HepG2 (cell line): ENCODE measurements at regions not wholly inside any gene's neighbourhood (a gene's known extent, or its start where the extent isn't known, plus 50 kb on each side); places are given as distances from the start of the nearest gene placed in this dataset.

Source experiments
- ATAC-seq: fragments of 200-7000 bp; cut with Tn5 transposase; 3 replicates; pipeline ENCODE4 v1.9.1; 2020; ENCODE audit warnings: mild to moderate bottlenecking, moderate library complexity
- BruUV-seq: library from RNA; stranded (reverse); fragments of 400-500 nt; replicated peaks from 2 replicates; lab custom pipeline; 2021; lab: Mats Ljungman, UMichigan
- CTCF ChIA-PET: fragments of 300-600 bp; formaldehyde crosslinking; extraction: SDS; loops from one replicate; lab custom pipeline; 2021; ENCODE audit warnings: low total read pairs, inconsistent platforms, low intra/inter-chr PET ratio; lab: Yijun Ruan, JAX
- POLR2A ChIA-PET: fragments of 350-600 bp; sonication (Branson Sonifier 250); formaldehyde crosslinking; loops from one replicate; lab custom pipeline; 2020; ENCODE audit warnings: antibody characterized with exemption, inconsistent platforms; lab: Yijun Ruan, JAX
- DNase-seq: peaks from one replicate; pipeline ENCODE4 v3.0.0-alpha.2; 2015; ENCODE audit warnings: low spot score
- FAIRE-seq: peaks from 3 replicates; lab custom pipeline; 2011; peaks lifted over from hg19 to GRCh38; lab: Jason Lieb, UNC
- H2AFZ ChIP-seq: one replicate; pipeline ENCODE4 v1.6.1; 2011; ENCODE audit warnings: low read length, inconsistent platforms
- H3K27ac ChIP-seq: fragments of 300-600 bp; 3 replicates; pipeline ENCODE4 v1.8.0; 2011; ENCODE audit warnings: mixed run types, mild to moderate bottlenecking, mixed read lengths, low read length, inconsistent platforms; ENCODE audit not compliant: insufficient read depth; ENCODE audit errors: extremely low read length
- H3K27me3 ChIP-seq, 2 experiments: fragments of 200-600 bp in 1 of 2; 2 replicates in 1 of 2; 3 replicates in 1 of 2; pipeline versions ENCODE4 v1.6.0 to v1.8.0; 2011; ENCODE audit warnings: low read length in 2 of 2, mild to moderate bottlenecking in 2 of 2, moderate library complexity in 2 of 2, inconsistent platforms in 1 of 2; ENCODE audit not compliant: insufficient read depth in 2 of 2, control insufficient read depth in 1 of 2
- H3K36me3 ChIP-seq, 2 experiments: fragments of 200-600 bp in 1 of 2; replicated peaks in 1 of 2; 2 replicates in 1 of 2; 3 replicates in 1 of 2; pipeline versions ENCODE4 v1.5.1 to v1.8.0; 2011; ENCODE audit warnings: low read length in 2 of 2, inconsistent platforms in 1 of 2; ENCODE audit not compliant: insufficient read depth in 2 of 2, control insufficient read depth in 1 of 2
- H3K4me1 ChIP-seq: 2 replicates; pipeline ENCODE4 v1.5.1; 2012; ENCODE audit warnings: low read length, inconsistent platforms; ENCODE audit not compliant: insufficient read depth
- H3K4me2 ChIP-seq: 2 replicates; pipeline ENCODE4 v1.6.0; 2011; ENCODE audit warnings: low read depth, low read length, inconsistent platforms
- H3K4me3 ChIP-seq, 3 experiments: fragments of 200-600 bp in 1 of 3; sonication (generic), shearing (Covaris generic) in 1 of 3; replicated peaks in 1 of 3; 2 replicates each; pipeline ENCODE4 v1.5.1; 2011 to 2016; ENCODE audit warnings: low read length in 3 of 3, inconsistent platforms in 2 of 3, low read depth in 2 of 3, mild to moderate bottlenecking in 2 of 3, control low read depth in 1 of 3, mixed read lengths in 1 of 3; ENCODE audit not compliant: insufficient read depth in 1 of 3
- H3K79me2 ChIP-seq: one replicate; pipeline ENCODE4 v1.6.1; 2011; ENCODE audit warnings: low read length, inconsistent platforms; ENCODE audit not compliant: insufficient read depth
- H3K9ac ChIP-seq: 2 replicates; pipeline ENCODE4 v1.6.0; 2011; ENCODE audit warnings: mild to moderate bottlenecking, low read depth, low read length, inconsistent platforms; ENCODE audit not compliant: insufficient read depth
- H3K9me3 ChIP-seq: 2 replicates; pipeline ENCODE4 v1.5.1; 2012; ENCODE audit warnings: mild to moderate bottlenecking, low read length
- H4K20me1 ChIP-seq: 2 replicates; pipeline ENCODE4 v1.6.0; 2011; ENCODE audit warnings: inconsistent platforms, mild to moderate bottlenecking, low read length, moderate library complexity; ENCODE audit not compliant: insufficient read depth
- CBX1 ChIP-seq: IDR thresholded peaks from one replicate; pipeline ENCODE4 v1.6.1; 2016; ENCODE audit warnings: antibody characterized with exemption, low read depth
- CCAR2 ChIP-seq: fragments of 200-400 bp; formaldehyde crosslinking; optimal IDR thresholded peaks from 2 replicates; pipeline ENCODE3; 2018; ENCODE audit warnings: low read depth, mild to moderate bottlenecking, low read length, moderate library complexity
- FIP1L1 ChIP-seq: fragments of 200-400 bp; formaldehyde crosslinking; IDR thresholded peaks from 2 replicates; pipeline ENCODE4 v1.6.1; 2018; ENCODE audit warnings: low read depth, mild to moderate bottlenecking, low read length, moderate library complexity, borderline replicate concordance; ENCODE audit not compliant: insufficient read depth
- FOXM1 ChIP-seq: sonication (generic); formaldehyde crosslinking; IDR thresholded peaks from 2 replicates; pipeline ENCODE4 v1.5.0; 2020; ENCODE audit warnings: missing genetic modification reagents
- HCFC1 ChIP-seq: fragments of 150-350 bp; IDR thresholded peaks from 2 replicates; pipeline ENCODE4 v1.6.1; 2014; ENCODE audit warnings: low read depth, low read length
- KLF16 ChIP-seq, 2 experiments: sonication (generic) in 1 of 2; formaldehyde crosslinking in 1 of 2; IDR thresholded peaks; 2 replicates each; pipeline versions ENCODE4 v1.6.1 to v1.8.0; 2016 to 2023; ENCODE audit warnings: missing genetic modification reagents in 2 of 2, missing compliant biosample characterization in 1 of 2
- MAZ ChIP-seq, 2 experiments: sonication (generic) in 1 of 2; formaldehyde crosslinking in 1 of 2; IDR thresholded peaks; 2 replicates each; pipeline versions ENCODE4 v1.5.0 to v1.6.1; 2012 to 2020; ENCODE audit warnings: low read depth in 2 of 2, mild to moderate bottlenecking in 2 of 2, borderline replicate concordance in 1 of 2, improper control_type of control experiment in 1 of 2, low read length in 1 of 2, missing genetic modification reagents in 1 of 2, moderate library complexity in 1 of 2
- MEIS2 ChIP-seq: sonication (generic); formaldehyde crosslinking; IDR thresholded peaks from 2 replicates; pipeline ENCODE4 v1.9.0; 2021; ENCODE audit warnings: mild to moderate bottlenecking, missing genetic modification reagents
- MLLT10 ChIP-seq: sonication (generic); formaldehyde crosslinking; IDR thresholded peaks from 2 replicates; pipeline ENCODE4 v1.4.0; 2020; ENCODE audit warnings: missing genetic modification reagents
- MTA1 ChIP-seq: sonication (generic); formaldehyde crosslinking; IDR thresholded peaks from 2 replicates; pipeline ENCODE4 v1.4.0; 2020; ENCODE audit warnings: missing genetic modification reagents, mild to moderate bottlenecking, borderline replicate concordance
- PCBP2 ChIP-seq: fragments of 200-400 bp; formaldehyde crosslinking; optimal IDR thresholded peaks from 2 replicates; pipeline ENCODE3; 2018; ENCODE audit warnings: low read length, low read depth; ENCODE audit not compliant: poor library complexity, severe bottlenecking
- SIN3A ChIP-seq: IDR thresholded peaks from 2 replicates; pipeline ENCODE4 v1.6.1; 2011; ENCODE audit warnings: low read depth, mild to moderate bottlenecking, control low read depth, low read length, borderline replicate concordance
- ZBTB33 ChIP-seq: sonication (generic); formaldehyde crosslinking; IDR thresholded peaks from 2 replicates; pipeline ENCODE4 v1.4.0; 2020; ENCODE audit warnings: missing genetic modification reagents
- ZNF264 ChIP-seq: sonication (generic); formaldehyde crosslinking; IDR thresholded peaks from 2 replicates; pipeline ENCODE4 v1.4.0; 2020; ENCODE audit warnings: missing genetic modification reagents
- ZNF317 ChIP-seq: sonication (generic); formaldehyde crosslinking; IDR thresholded peaks from 2 replicates; pipeline ENCODE4 v1.5.0; 2020; ENCODE audit warnings: mild to moderate bottlenecking, missing genetic modification reagents
- ZNF609 ChIP-seq: sonication (generic); formaldehyde crosslinking; IDR thresholded peaks from 2 replicates; pipeline ENCODE4 v1.4.0; 2020; ENCODE audit warnings: mild to moderate bottlenecking, missing genetic modification reagents, borderline replicate concordance
- ZNF879 ChIP-seq: sonication (generic); formaldehyde crosslinking; IDR thresholded peaks from 2 replicates; pipeline ENCODE4 v1.8.1; 2023; ENCODE audit warnings: missing genetic modification reagents
- WGBS: methylation state at CpG from one replicate; pipeline ENCODE4 v1.1.6; 2017; ENCODE audit warnings: low lambda C conversion rate; 5-methylcytosine and 5-hydroxymethylcytosine counted together
- in situ Hi-C: cut with HindIII; loops from 2 replicates; pipeline ENCODE4 v1.10.0; 2017; ENCODE audit warnings: low pct_unique_long_range_greater_than_20kb; ENCODE audit not compliant: extremely low pct_ligation_motif_present
- intact Hi-C: fragments of 100-400 bp; cut with micrococcal nuclease; formaldehyde crosslinking; loops from one replicate; pipeline ENCODE4 v1.10.0; 2022; ENCODE audit not compliant: unreplicated experiment

- ChIA-PET CTCF (no interaction called here), POLR2A (no interaction called here)
- ATAC-seq (no peak), DNase-seq (no peak), FAIRE-seq (no peak)
- Histone ChIP-seq H3K36me3 (no peaks in the 10 kb centered on the region), H4K20me1 (no peaks in the 10 kb centered on the region), H3K4me1 (0 out of 2 replicates have a peak, but pooled peaks cover 5% of the 10 kb centered on the region), H3K4me2 (no peak overlapping the region), H3K27me3 (no peaks in the 10 kb centered on the region; a peak in 1 of 5 replicates), H2AFZ (no peak overlapping the region), H3K79me2 (no peaks in the 10 kb centered on the region), H3K9ac (no peak overlapping the region), H3K4me3 (no peak overlapping the region), H3K27ac (no peak overlapping the region), H3K9me3 (peaks cover under 1% of the 10 kb centered on the region; the same call in 1 of the 2 replicates)
- in situ Hi-C loops, result no loop called here
- intact Hi-C loops, result no loop called here
- TF ChIP-seq PCBP2 (no peak), FIP1L1 (no peak), FOXM1 (no peak), MAZ (IDR thresholded peaks at IDR 0.05; ENCODE audit: borderline replicate concordance, low read depth, low read length) (no peak), MAZ (CRISPR knock-in tag; IDR thresholded peaks at IDR 0.05; ENCODE audit: low read depth) (no peak), ZNF609 (CRISPR knock-in tag) (no peak), MTA1 (CRISPR knock-in tag) (no peak), CCAR2 (no peak), MEIS2 (no peak), CBX1 (no peak), ZNF317 (CRISPR knock-in tag) (no peak), HCFC1 (no peak), SIN3A (no peak), ZNF879 (CRISPR knock-in tag) (no peak), MLLT10 (no peak), ZNF264 (CRISPR knock-in tag) (no peak), KLF16 (CRISPR knock-in tag; IDR thresholded peaks at IDR 0.05) (no peak), ZBTB33 (CRISPR knock-in tag) (no peak)
- 71% methylated on average over 4 of the region's 4 CpGs for WGBS
- no TSS peak for BruUV-seq
Observed at GRCh38 chr10:93165367-93165766, 91.7 kb downstream of the CYP26A1 start.
